ENCODE measurements at regions not wholly inside any gene's neighbourhood (a gene's known extent, or its start where the extent isn't known, plus 50 kb on each side); places are given as distances from the start of the nearest gene placed in this dataset.

GRCh38 chr7:113775401-113775800 lies 143.4 kb downstream of the PPP1R3A start:
- WGBS (ENCODE audit: low lambda C conversion rate, missing lambda C conversion rate) = 58% methylated on average over 1 of the region's 1 CpG
- TF ChIP-seq EZH2 (IDR thresholded peaks at IDR 0.05; ENCODE audit: borderline replicate concordance) = no peak
- no peaks in the 10 kb centered on the region for H4K20me1 ChIP-seq (ENCODE audit: insufficient read depth, poor library complexity, severe bottlenecking)

GRCh38 chr7:113774182-113774807 lies 144.5 kb downstream of the PPP1R3A start:
- H3K36me3 ChIP-seq (replicated peaks; ENCODE audit: insufficient read depth, low read depth) = no peaks in the 10 kb centered on the region
- TF ChIP-seq EZH2 (IDR thresholded peaks at IDR 0.05; ENCODE audit: borderline replicate concordance) (no peak), CTCF (IDR thresholded peaks at IDR 0.05; ENCODE audit: poor library complexity) (peak; percentile 66)
- 38% methylated on average over 3 of the region's 3 CpGs for WGBS (ENCODE audit: low lambda C conversion rate, missing lambda C conversion rate)
- no peak overlapping the region for H3K27ac ChIP-seq
- no peaks in the 10 kb centered on the region for H3K9me3 ChIP-seq (ENCODE audit: low read depth)
- peak; percentile 67 for DNase-seq (ENCODE audit: low spot score)
- no peaks in the 10 kb centered on the region for H3K9me2 ChIP-seq (replicated peaks; ENCODE audit: insufficient read depth)
- H3K4me2 ChIP-seq = no peak overlapping the region
- H3K4me1 ChIP-seq (ENCODE audit: insufficient read depth) = no peaks in the 10 kb centered on the region
- no peak overlapping the region for H2AFZ ChIP-seq
- H3K27me3 ChIP-seq = no peaks in the 10 kb centered on the region
- H3K4me3 ChIP-seq = no peak overlapping the region
- no peaks in the 10 kb centered on the region for H4K20me1 ChIP-seq (ENCODE audit: insufficient read depth, poor library complexity, severe bottlenecking)
- H3K79me2 ChIP-seq = no peaks in the 10 kb centered on the region

More at GRCh38 chr7:113775401-113775800, 143.4 kb downstream of the PPP1R3A start:
- Histone ChIP-seq H2AFZ (no peak overlapping the region), H3K36me3 (replicated peaks; ENCODE audit: insufficient read depth, low read depth) (no peaks in the 10 kb centered on the region), H3K9me3 (ENCODE audit: low read depth) (no peaks in the 10 kb centered on the region), H3K4me2 (no peak overlapping the region), H3K27me3 (no peaks in the 10 kb centered on the region), H3K4me3 (no peak overlapping the region), H3K79me2 (no peaks in the 10 kb centered on the region), H3K4me1 (ENCODE audit: insufficient read depth) (no peaks in the 10 kb centered on the region), H3K9me2 (replicated peaks; ENCODE audit: insufficient read depth) (no peaks in the 10 kb centered on the region), H3K27ac (no peak overlapping the region)
- no peak for DNase-seq (ENCODE audit: low spot score)

GRCh38 chr7:113770146-113770738 lies 148.6 kb downstream of the PPP1R3A start:
- 91% methylated on average over 12 of the region's 12 CpGs for WGBS (ENCODE audit: low lambda C conversion rate, missing lambda C conversion rate)
- no peaks in the 10 kb centered on the region for H4K20me1 ChIP-seq (ENCODE audit: insufficient read depth, poor library complexity, severe bottlenecking)

GRCh38 chr7:113768387-113768786 lies 150.4 kb downstream of the PPP1R3A start:
- Histone ChIP-seq H4K20me1 (ENCODE audit: insufficient read depth, poor library complexity, severe bottlenecking) (no peaks in the 10 kb centered on the region), H2AFZ (no peak overlapping the region), H3K4me3 (no peak overlapping the region), H3K79me2 (no peaks in the 10 kb centered on the region), H3K36me3 (replicated peaks; ENCODE audit: insufficient read depth, low read depth) (no peaks in the 10 kb centered on the region), H3K27ac (peak overlapping the region; percentile 45), H3K4me2 (peak overlapping the region; percentile 3), H3K9me3 (ENCODE audit: low read depth) (no peaks in the 10 kb centered on the region), H3K9me2 (replicated peaks; ENCODE audit: insufficient read depth) (no peaks in the 10 kb centered on the region), H3K4me1 (ENCODE audit: insufficient read depth) (no peaks in the 10 kb centered on the region), H3K27me3 (no peaks in the 10 kb centered on the region)
- TF ChIP-seq EZH2 (IDR thresholded peaks at IDR 0.05; ENCODE audit: borderline replicate concordance) (no peak), EZH2phosphoT487 (IDR thresholded peaks at IDR 0.05; ENCODE audit: low read depth, severe bottlenecking, unreplicated experiment) (no peak), CTCF (IDR thresholded peaks at IDR 0.05; ENCODE audit: poor library complexity) (no peak)
- WGBS (ENCODE audit: low lambda C conversion rate, missing lambda C conversion rate) = 39% methylated on average over 1 of the region's 1 CpG
- no peak for DNase-seq (ENCODE audit: low spot score)

More at GRCh38 chr7:113770146-113770738, 148.6 kb downstream of the PPP1R3A start:
- Histone ChIP-seq H3K27me3 (no peaks in the 10 kb centered on the region), H3K9me2 (replicated peaks; ENCODE audit: insufficient read depth) (no peaks in the 10 kb centered on the region), H3K4me2 (no peak overlapping the region), H2AFZ (no peak overlapping the region), H3K36me3 (replicated peaks; ENCODE audit: insufficient read depth, low read depth) (no peaks in the 10 kb centered on the region), H3K9me3 (ENCODE audit: low read depth) (no peaks in the 10 kb centered on the region), H3K79me2 (no peaks in the 10 kb centered on the region), H3K27ac (no peak overlapping the region), H3K4me1 (ENCODE audit: insufficient read depth) (no peaks in the 10 kb centered on the region), H3K4me3 (no peak overlapping the region)
- TF ChIP-seq CTCF (IDR thresholded peaks at IDR 0.05; ENCODE audit: poor library complexity) (no peak), EZH2phosphoT487 (IDR thresholded peaks at IDR 0.05; ENCODE audit: low read depth, severe bottlenecking, unreplicated experiment) (no peak), EZH2 (IDR thresholded peaks at IDR 0.05; ENCODE audit: borderline replicate concordance) (no peak)
- no peak for DNase-seq (ENCODE audit: low spot score)
